Activated CD4-positive, alpha-beta T cell treated with anti-CD3 and anti-CD28 coated beads, Interleukin-2, Interleukin-6, amounts not matched to agents 100 ng/mL and 50 ng/mL, durations not matched to agents 16 hours and 8 hours (primary cell): ENCODE measurements at regions not wholly inside any gene's neighbourhood (a gene's known extent, or its start where the extent isn't known, plus 50 kb on each side); places are given as distances from the start of the nearest gene placed in this dataset.

Experiments
- DNase-seq: peaks from one replicate; pipeline ENCODE4 v3.0.0-alpha.2; 2020

DNA sequence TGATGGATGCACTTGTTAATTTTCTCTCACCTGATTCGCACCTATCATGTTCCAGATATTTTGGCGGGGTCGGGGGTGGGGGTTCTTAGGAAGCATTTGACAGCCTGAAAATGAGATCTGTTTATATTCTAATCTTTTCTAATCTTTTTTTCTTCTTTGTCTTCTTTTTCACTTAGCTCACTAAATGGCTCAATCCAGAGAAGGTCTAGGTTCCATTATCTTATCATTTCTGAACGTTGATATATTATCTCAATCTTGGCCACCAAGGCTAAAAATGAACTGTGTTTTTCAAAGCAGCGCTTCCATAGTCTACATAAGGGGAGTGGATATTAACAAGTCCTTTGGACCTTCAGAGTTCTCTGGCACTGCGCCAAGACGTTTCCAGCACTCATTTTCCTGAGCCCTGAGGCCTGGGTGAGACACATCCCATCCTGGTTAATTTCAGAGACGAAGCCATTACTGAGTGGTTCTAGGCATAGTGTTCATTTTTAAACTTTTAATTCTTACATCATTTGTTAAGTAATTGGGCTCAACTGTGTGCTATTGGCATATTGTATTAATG is 229.0 kb downstream of the SOX11 start:
- no peak for DNase-seq

DNA sequence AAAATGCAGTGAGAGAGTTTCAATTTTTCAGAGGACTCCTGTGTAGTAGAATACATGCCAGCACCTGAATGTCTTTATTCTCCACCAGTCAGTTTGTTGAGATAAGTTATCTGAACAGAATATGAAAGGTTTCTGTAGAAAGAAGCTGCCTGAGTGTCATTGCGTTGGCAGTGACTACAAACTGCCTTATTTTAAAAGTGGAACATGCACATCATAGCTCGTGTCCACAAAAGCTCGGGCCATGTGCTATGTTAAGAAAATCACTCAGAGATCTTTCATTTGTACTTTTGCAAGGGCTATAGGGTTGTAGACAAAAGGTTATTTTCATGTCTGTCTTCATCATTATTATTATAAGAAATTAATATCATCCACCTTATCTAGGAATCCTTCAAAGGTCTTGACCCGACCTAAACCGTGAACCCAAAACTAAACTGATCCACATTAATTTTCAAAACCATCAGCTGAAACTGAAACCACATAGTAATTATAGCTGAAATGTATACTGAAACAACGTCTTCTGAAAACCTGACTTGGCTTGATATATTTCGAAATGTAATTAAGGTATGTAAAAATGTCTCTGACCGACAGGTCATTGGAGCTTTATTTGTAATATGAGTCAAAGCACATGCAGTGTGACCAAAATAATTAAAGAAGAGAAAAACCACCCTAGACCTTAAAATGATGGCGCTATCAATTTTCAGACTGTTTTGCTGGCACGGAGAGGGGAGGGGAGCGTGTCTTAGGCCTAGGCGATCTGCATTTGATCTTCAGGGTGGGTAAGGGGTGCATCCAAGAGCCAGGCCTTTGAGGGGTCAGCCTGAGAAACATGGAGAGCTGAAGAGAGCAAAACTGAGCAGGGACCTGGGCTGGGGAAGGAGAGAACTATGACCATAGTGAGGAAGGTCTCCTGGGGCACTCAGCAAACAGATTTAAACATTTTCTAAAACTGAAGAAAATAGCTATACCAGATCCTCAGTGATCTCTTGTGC is 232.1 kb downstream of the SOX11 start:
- no peak for DNase-seq

DNA sequence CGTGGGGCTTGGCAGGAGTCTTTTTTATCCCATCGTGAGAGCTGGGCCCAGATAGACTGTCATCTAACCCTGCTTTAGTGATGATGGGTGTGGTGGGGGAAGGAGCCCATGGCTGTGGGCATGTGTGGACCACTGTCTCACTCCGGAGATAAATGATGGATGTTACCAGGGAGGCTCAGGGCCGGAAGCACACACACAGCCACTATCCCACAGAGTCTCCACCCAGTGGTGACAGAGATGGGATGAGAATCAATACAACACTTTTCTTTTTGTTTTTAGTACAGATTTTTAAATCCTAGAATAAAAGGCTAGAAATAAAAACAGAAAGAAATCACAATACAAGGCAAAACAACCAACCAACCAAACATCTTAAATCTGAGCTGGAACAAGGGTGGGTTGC is 233.4 kb downstream of the SOX11 start:
- no peak for DNase-seq

DNA sequence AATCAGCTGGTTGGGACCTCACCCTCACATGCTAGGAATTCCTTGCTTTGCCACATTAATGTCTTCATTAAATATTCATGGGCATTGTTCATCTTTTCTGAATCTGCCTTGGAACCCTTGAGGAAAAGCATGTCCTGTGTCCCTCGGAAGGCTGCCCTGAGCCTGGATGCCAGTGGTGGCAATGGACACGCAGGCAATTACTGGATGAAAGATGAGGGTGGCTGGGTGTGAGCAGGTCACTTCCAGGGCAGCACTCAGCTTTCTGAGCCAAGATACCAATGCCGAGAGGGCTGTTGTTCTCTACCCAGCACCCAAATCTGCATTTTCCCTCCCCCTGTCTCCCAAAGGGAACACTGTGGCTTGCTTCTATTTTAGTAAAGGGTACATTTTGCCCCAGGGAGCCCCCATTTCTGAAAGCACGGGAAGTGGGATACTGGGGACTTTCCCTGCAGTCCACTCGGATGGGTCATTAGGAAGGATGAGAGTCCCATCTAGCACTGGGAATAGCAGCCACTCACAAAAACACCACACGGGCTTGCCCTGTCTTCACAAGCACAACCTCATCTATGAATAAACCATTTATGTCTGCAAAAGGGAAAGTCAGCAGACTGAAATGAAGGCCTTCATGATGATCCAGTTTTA is 234.8 kb downstream of the SOX11 start:
- no peak for DNase-seq

DNA sequence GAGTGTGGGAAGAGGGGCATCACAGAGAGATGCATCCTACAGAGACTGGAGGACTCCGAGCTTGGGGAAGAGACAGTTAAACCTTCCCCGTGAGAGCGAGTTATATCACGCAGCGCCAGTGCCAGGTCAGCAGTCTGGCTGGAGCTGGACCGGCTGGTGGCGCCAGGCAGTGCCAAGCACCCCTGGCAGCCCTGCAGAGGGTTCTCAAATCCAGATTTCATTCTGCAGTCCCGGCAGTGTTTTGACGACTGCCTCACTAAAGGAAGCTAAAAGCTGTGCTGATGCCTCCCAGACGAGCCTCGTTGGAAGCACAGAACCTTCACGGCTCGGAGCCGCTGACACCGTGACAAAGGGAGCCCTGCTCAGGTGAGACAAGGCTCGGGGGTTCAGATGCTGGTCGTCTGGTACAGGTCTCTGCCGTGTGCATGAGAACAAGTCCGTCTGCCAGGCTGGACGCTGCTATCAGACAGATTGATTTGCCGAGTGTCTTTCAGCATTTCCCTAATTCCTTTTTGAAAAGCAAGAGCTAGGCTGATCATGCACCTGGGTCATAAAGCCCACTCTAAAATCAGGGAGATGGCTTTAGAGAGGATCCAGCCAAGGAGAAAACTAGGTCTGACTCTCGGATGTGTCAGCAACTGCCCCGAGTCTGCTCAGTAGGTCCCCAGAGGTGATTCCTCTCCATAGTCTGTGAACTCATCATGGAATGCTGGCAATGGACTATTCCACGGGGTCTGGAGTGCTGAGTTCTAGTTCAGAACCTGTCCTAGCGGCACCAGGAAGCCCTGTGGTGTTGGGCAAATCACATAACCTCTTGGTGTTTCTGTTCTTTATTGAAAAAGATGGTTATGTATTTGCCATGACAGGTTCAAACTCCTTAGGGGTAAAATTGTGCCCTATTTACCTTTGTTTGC is 240.6 kb downstream of the SOX11 start:
- no peak for DNase-seq

DNA sequence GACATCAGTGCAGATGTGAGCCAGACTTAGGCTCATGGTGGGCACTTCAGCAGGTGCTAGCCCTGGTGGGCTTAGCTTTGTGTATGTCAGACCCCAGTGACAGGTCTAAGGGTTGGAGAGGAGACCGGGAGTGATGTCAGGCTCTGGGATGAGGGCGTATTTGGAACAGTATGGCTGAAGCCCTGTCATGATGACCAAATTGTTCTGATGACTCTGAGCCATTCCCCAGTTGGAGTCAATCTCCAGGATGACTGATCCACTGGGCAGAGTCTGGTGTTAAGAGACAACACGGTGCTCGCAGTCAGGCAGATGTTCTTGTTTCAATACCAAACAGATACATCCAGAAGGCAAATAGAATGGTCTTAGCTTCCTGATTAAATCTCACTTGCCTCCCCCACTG is 241.5 kb downstream of the SOX11 start:
- no peak for DNase-seq

DNA sequence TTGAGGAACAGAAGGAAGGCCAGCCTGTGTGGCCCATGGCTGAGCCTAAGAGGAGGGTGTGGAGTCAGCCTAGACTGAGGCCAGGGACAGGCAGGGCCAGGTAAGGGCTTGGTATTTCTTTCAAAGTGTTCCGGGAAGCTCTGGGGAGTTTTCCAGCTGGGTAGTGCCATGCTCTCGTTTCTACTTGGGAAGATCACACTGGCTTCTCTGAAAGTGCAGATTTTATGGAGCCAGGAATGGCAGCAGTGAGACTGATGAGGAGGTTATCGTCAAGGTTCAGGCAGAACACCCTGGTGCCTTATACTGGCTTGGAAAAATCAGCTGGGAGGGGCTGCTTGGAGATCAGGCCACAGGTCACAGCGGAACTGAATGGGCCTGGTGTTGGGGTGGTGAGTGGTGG is 245.1 kb downstream of the SOX11 start:
- DNase-seq, result no peak

DNA sequence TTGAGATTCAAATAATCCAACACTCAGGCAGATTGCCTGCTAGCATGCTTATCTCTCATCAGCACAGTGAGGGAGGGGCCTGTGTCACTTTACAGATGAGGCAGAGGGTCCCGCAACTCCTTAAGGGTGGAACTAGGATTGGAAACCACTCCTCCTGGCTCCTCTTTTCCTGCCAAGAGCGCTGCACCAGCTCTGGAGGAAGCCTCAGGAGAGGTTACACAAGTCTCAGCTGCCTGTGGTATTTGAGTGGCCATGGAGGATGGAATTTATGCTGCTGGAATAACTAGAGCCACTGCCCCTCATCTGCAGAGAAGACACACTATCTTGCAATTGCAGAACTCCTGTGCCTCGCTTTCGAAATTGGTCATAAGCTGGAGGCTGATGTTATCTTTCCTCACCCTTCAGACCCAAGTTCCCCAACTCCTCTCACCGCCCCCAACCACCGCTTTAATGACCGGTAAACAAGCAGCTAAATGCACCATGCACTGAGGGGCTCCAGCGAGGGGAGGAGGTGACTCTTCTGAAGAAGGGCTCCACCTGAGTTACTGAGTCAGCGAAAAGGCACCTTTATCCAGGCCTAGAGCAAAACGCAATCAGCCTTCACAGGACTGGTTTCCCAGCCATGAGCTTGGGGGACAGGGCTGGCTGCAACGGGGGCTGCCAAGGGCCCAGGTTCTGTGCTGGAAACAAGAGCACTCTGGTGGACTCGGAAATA is 245.8 kb downstream of the SOX11 start:
- no peak for DNase-seq

DNA sequence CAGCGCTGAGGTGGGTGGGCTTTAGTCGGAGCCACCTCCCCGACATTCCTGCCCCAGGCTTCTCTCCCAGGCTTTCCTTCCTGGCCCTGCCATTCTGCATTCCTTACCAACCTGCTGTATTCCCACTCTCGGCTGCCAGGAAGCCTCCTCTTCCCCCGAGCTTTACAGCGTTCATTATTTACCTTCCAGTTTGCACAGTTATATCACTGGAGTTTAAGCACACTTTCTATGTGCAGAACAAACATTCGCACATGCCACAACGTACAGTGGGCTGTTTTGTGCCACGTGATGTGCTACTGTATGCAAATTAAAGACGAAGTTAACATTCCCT is 246.3 kb downstream of the SOX11 start:
- DNase-seq, result no peak

DNA sequence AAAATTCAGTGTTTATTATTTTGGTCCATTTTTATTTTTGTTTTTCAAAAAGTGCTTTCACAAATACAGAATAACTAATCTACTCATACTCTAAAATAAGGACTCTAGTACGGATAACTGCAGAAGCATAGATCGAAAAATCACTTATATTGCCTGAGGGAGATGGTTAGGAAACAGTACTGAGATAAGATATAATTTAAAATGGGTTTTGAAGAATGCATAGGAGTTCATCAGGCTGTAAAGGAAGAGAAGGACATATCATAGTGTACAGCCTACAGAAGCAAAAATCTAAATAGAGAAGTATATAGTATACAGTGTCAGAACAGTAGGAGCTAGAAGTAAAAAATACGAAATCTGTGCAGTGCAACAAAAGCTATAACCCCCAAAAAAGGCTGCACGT is 247.4 kb downstream of the SOX11 start:
- no peak for DNase-seq

DNA sequence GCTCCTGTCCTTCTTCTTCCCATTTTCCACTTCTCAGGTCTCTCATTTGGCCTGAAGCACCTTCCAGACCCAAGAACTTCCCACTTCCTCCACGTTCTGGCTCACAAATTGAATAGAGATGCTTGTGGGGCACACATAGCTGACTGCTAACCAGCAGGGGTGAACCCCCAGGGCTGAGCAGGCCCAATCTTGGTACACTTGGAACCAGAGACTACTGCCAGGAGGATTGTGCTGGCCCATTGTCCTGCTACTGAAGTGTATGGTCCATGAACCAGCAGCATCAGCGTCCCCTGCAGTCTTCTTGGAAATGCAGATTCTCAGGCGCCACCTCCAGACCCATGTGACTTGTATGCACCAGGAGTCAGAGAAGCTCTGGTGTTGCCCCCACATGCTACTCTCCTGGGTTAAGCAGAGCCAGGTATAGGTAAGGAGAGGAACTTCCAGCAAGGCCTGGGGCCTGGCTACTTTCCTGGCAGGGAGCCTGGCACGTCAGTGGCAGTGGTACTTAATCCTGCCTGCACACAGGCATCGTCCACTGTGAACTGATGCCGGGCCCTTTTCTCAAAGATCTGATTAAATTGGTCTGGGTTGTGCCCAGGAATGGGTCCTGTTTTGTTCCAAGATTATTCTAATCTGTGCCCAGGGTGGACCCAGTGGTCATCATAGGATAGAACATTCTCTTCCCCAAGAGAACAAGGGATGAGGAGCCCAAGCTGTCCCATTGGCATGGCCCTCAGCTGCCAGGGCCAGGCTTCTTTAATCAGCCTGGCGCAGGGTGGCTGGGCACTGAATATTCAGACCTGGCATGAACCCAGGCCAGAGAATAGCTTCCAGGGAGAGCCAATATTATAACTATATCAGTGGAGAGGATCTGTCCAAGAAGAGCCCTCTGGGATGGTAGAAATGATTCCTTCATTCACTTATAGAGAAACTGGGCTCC is 248.7 kb downstream of the SOX11 start:
- DNase-seq, result no peak

DNA sequence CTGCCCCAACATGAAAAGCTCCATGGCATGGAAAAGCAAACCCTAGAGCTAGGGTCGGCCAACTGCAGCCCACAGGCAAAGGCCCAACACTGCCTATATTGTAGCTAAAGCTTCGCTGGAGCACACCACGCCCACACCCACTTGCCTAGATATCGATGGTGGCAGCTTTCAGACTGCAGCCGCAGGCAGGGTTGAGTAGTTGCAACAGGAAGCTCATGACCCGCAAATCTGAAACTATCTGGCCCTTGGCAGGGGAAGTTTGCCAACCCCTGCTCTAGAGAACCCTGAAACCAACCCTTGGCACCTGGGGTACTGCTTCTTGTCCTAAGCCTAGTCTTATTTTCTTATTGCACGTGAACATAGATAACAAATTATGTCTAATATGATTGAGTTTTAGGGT is 250.0 kb downstream of the SOX11 start:
- no peak for DNase-seq

DNA sequence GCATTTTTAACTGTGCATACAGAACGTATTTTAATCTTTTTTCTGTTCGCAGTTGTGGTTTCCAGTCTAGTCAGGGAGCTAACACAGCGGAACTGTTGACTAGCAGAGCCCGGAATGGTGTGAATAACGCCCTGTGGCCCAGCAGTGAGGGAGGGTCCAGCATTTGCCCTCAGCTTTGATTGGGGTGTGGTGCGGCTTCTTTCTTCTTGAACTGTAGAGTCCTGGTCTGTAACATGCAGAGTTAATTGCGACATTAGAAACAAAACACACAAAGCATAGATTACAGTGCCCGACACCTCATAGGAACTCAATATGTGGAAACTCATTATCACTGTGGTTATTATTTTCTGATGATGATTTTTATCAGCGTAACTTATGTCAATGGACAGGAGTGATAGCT is 253.6 kb downstream of the SOX11 start:
- no peak for DNase-seq

DNA sequence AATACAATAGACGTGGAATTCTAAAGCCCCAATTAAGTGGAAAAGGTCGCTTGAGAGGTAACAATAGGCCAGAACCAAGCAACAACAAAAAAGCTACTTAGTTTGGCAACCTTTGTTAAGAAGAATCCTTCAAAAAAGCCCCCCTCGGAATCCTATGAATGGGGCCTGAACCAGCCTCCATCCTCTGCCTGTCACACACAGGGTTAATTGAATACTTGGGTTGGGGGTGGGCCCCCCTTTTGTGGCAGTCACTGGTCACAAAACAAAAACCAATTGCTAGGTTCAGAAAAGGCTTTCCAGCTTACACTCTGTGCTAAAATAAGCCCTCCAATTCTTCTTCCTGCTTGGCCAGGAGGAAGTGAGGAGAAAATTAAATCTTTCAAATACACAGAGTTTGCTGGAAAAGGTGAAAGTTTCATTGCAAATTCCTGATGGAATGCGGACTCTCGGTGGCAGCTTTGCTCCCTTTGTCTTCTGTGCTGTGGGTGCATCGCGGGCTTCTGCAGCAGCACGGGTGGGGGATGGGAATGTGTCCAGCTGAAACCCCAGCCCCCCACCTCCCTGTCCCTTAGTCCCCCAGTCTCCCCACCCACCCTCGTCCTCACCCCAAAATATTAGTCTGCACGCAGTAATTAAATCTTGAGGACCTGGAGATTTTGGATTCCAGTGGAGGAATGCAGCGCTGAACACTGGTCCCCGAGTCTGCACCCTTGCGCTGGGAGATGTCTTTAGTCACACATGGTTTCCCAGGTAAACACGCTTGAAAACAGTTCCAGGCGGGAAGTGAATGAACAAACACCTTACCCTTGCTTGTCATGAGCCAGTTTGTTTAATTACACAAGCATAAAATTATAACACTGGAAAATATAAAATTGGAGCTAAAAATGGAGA is 254.3 kb downstream of the SOX11 start:
- DNase-seq, result no peak

DNA sequence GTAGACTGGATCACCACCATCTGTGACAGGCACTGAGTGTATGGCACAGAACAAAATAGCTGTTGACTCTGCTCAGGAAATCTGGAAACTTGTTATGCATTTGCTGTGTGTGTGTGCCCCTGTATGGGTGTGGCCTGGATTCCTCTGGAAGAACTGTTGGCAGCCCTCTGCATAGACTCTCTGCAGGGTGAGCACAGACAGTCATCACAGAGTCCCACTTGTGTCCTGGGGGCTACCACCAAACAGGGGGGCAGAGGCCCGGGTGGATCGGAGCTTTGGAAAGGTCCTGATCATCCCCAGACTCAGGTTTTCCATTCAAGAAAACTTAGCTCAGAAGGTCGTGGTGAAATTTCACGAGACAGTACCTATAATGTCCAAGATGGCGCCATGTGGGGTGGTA is 258.6 kb downstream of the SOX11 start:
- no peak for DNase-seq

DNA sequence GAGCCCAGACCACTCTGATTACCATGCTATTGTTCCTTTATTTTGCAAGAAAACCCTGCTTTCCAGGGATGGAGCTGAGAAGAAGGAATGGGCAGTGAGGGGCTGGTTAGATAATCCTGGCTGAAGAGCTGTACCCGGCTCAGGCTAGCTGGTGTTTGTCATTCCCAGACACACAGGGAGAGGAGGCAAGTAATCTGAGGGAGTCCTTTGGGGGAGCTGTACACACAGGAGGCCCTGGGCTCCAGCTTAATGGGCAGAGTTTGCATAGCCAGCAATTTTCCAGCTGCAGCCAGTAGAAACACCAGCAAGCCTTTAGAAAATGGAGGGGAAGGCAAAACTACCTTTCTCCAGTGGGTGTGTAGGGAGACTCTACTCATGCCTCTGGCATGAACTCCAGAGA is 259.3 kb downstream of the SOX11 start:
- no peak for DNase-seq

DNA sequence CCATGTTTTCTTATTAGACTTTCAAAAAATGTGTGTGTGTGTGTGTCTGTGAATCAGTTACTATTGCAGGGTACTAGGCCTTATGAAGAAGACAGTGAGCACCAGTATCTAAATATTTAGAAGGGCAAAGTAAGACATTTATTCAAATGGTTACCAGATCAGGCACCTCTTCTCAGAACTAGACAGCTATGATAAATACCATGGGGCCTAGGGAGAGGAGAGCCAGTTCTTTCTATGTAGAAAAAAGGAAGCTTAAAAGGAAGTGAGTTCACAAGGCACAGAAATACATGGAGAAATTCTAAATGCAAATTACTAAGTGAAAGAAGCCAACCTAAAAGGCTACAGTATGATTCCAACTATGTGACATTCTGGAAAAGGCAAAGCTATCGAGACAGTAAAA is 261.3 kb downstream of the SOX11 start:
- no peak for DNase-seq

DNA sequence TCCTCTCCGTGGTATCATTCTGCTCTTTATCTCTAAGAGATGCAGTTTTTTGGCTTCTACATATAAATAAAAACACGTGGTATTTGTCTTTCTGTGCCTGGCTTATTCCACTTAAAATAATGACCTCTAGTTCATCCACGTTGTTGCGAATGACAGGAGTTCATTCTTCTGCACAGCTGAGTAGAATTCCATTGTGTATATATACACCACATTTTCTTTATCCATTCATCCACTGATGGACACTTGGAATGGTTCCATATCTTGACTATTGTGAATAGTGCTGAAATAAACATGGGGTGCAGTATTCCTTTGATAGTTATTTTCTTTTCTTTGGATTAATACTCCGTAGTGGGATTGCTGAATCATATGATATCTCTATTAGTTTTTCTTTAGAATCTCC is 262.3 kb downstream of the SOX11 start:
- DNase-seq, result no peak

DNA sequence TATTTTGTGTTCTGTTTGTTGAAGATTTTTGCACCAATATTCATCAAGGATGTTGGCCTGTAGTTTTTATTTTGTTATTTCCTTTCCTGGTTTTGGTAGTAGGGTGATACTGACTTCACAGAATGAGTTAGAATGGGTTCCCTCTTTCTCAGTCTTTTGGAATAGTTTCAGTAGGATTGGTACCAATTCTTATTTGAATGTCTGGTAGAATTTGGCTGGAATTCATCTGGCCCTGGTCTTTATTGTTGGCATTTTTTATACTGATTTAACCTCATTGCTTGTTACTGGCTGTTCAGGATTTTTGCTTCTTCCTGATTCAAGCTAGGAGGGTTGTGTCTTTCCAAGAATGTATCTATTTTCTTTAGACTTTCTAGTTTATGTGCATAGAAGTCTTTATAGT is 263.7 kb downstream of the SOX11 start:
- DNase-seq, result no peak
